Islet precursor cell (in vitro differentiated cells): ENCODE measurements at regions not wholly inside any gene's neighbourhood (a gene's known extent, or its start where the extent isn't known, plus 50 kb on each side); places are given as distances from the start of the nearest gene placed in this dataset.
A peak's percentile ranks its signal among the peaks of the same experiment; 100 is the strongest.
"Not testable (repeated sequence)": the region's sequence is repeated elsewhere in the genome, so short reads cannot be mapped to it uniquely, and the experiment has no call there.

Experiments
- DNase-seq: peaks from one replicate; pipeline ENCODE4 v3.0.0-alpha.2; 2018

DNA sequence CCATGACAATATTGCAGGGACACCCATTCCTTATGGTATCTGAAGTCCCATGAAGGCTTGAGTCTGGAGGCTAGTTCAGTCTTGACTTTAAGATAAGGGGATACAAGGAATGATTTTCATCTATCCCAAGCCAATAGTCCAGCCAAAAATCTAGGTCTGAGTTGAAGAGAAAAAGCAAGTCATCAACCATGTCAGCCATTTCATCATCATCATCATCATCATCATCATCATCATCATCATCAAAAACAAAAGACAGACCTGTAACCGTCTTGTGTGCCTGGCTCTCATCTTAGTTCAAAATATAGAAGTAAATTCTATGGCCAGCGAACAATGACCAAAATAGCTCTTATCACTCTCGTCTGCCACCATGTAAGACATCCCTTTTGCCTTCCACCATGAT lies 59.5 kb upstream of the FAM90A26 start:
- not testable (repeated sequence) for DNase-seq

DNA sequence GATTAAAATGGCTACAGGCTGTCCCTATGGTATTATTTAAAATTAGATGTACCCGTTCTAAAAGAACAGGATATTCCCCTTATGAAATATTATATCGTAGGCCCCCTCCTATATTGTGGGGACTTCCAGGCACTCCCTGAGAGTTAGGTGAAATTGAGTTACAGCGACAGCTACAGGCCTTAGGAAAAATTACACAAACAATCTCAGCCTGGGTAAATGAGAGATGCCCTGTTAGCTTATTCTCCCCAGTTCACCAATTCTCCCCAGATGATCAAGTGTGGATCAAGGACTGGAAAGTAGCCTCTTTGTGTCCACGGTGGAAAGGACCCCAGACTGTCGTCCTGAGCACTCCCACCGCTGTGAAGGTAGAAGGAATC lies 67.1 kb upstream of the FAM90A26 start:
- DNase-seq, result not testable (repeated sequence)

DNA sequence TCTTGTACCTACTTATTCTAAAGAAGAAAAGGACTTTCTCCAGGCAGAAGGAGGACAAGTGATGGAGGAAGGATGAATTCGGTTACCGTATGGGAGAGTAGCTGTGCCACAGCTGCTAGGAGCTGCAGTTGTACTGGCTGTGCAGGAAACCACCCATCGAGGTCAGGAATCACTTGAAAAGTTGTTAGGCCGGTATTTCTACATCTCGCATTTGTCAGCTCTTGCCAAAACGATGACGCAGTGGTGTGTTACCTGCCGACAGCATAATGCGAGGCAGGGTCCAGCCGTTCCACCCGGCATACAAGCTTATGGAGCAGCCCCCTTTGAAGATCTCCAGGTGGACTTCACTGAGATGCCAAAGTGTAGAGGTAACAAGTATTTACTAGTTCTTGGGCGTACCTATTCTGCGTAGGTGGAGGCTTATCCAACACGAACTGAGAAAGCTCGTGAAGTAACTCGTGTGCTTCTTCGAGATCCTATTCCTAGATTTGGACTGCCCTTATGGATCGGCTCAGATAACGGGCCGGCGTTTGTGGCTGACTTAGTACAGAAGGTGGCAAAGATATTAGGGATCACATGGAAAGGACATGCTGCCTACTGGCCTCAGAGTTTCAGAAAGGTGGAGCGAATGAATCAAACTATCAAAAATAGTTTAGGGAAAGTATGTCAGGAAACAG lies 67.6 kb upstream of the FAM90A26 start:
- not testable (repeated sequence) for DNase-seq

DNA sequence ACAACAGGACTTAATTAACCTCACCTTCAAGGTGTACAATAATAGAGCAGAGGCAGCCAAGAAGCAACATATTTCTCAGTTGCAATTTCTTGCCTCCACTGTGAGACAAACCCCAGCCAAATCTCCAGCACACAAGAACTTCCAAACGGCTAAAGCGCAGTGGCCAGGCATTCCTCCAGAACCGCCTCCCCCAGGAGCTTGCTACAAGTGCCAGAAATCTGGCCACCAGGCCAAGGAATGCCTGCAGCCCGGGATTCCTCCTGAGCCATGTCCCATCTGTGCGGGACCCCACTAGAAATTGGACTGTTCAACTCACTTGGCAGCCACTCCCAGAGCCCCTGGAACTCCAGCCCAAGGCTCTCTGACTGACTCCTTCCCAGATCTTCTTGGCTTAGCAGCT lies 73.9 kb upstream of the FAM90A26 start:
- DNase-seq, result not testable (repeated sequence)

GRCh38 chr4:9078796-9079195 lies 91.4 kb upstream of the FAM90A26 start:
- not testable (repeated sequence) for DNase-seq

GRCh38 chr4:9076974-9077373 lies 93.2 kb upstream of the FAM90A26 start:
- not testable (repeated sequence) for DNase-seq

GRCh38 chr4:9076486-9076885 lies 93.7 kb upstream of the FAM90A26 start:
- not testable (repeated sequence) for DNase-seq

- not testable (repeated sequence) for DNase-seq
These were observed 96.8 kb upstream of the FAM90A26 start for GRCh38 chr4:9073371-9073770.

- DNase-seq, result not testable (repeated sequence)
These were observed 97.5 kb upstream of the FAM90A26 start for GRCh38 chr4:9072521-9073220.

DNA sequence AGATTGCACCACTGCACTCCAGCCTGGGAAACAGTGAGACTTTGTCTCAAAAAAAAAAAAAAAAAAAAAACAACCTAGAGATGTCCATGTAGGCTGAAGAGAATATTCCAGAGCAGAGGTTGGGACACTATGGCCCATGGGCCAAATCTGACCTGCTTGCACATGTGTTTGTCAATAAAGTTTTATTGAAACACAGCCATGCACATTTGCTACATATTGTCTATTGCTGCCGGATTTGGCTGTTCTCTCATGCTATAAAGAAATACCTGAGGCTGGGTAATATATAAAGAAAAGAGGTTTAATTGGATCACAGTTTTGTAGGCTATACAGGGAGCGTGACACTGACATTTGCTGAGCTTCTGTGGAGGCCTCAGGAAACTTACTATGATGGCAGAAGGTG lies 102.3 kb upstream of the FAM90A26 start:
- DNase-seq, result not testable (repeated sequence)

DNA sequence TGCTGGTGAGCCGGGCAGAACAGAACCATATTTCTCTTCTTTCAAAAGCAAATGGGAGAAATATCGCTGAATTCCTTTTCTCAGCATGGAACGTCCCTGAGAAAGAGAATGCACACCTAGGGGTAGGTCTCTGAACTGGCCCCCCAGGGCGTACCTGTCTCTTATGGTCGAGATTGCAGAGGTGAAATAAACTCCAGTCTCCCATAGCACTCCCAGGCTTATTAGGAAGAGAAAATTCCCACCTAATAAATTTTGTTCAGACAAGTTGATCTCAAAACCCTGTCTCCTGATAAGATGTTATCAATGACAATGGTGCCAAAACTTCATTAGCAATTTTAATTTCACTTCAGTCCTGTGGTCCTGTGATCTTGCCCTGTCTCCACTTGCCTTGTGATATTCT lies 106.6 kb upstream of the FAM90A26 start:
- DNase-seq, result not testable (repeated sequence)

DNA sequence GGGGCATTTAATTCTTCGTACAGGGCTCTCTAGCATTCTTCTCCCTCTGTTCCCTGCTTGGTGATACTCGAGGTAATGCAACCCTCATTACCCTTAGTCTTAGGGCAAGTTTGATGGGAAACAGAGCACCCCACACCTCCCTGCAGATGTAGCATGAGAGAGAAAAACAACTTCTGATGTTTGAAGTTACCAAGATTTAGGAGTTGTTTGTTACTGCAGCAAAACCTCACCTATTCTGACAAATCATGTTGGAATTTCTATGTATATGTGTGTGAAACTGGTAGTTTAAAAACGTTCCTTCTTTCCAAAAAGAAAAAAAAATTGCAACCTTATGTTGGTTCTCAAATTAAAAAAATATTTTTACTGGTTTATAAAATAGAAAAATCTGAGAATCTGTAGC lies 145.3 kb upstream of the FAM90A26 start:
- not testable (repeated sequence) for DNase-seq

GRCh38 chr4:9009792-9010191 lies 138.2 kb upstream of the HMX1 start:
- DNase-seq, result not testable (repeated sequence)

GRCh38 chr4:9008407-9008806 lies 136.8 kb upstream of the HMX1 start:
- DNase-seq, result not testable (repeated sequence)

DNA sequence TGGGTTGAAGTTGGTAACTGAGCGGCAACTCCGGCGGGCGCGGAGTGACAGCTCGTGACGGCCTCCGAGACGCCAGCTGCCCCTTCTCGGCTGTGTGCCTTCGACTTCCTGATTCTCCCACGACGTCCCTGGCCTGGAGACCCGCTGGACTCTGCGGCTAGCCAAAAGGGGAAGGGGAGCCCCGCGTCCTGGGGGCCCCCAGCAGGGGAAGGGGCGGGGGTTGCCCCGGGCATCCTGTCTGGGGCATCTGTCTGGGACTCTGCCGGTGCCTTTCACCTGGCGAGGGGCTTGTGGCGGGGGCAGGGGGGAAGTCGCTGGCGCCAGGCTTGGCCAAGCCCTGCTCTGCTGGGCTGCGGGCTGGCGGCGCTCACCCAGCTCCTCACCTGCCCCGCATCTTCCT lies 129.5 kb upstream of the HMX1 start:
- DNase-seq, result not testable (repeated sequence)

DNA sequence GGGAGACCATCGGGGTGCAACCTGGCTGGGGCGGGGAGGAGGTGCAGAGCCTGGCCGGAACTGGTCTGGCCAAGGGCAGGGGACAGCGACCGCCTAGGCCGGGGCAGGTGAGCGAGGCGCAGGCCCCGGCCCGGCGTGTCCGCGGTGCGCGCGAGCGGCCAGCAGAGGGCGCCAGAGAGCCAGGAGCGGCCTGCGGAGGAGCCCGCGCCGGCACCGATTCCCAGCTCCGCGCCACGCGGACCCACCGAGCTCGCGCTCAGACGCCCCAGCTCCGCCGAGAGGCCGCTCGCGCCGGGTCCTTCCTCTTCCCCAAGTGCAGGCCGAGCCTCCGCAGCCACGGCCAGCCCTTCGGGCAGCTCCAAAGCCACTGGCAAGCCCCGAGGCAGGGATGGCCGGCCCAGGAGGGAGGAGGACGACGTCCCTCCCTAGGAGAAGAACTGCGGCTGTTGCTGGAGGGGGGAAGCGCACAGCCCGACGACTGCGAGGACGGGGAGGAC lies 128.9 kb upstream of the HMX1 start:
- DNase-seq, result peak; percentile 64

DNA sequence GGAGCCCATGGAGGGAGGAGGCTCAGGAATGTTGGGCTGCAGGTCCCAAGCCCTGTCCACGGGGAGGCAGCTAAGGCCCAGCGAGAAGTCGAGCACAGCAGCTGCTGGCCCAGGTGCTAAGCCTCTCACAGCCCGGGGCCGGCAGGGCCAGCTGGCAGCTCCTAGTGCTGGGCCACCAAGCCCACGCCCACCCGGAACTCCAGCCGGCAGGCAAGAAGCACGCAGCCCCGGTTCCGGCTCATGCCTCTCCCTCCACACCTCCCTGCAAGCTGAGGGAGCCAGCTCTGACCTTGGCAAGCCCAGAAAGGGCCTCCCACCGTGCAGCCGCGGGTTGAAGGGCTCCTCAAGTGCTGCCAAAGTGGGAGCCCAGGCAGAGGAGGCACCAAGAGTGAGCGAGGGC lies 121.3 kb upstream of the HMX1 start:
- DNase-seq, result not testable (repeated sequence)

GRCh38 chr4:8991449-8991848 lies 119.8 kb upstream of the HMX1 start:
- not testable (repeated sequence) for DNase-seq

DNA sequence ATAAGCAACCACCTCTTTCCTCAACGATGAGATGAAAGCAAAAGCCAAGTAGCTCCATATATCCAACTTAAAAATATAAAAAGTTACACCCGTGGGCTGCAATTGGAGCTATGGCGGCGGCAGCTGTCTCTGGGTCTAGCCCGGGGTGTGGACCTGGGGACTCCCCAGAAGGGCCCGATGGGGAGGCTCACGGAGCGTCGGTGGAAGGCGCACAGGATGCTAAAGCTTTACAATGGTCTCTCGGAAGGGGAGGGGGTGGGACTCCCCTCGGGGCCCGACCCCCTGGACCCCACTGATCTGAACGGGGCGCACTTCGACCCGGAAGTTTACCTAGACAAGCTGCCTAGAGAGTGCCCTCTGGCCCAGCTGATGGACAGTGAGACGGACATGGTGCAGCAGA lies 118.7 kb upstream of the HMX1 start:
- DNase-seq, result not testable (repeated sequence)

DNA sequence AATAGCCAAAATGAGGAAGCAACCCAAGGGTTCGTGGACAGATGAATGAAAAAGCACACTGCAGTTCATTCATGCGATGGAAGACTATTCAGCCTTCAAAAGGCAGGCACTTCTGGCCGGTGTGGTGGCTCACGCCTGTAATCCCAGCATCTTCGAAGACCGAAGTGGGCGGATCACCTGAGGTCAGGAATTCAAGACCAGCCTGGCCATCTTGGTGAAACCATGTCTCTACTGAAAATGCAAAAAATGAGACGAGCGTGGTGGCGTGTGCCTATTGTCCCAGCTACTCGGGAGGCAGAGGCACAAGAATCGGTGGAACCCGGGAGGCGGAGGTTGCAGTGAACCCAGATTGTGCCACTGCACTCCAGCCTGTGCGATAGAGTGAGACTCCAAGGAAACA lies 114.1 kb upstream of the HMX1 start:
- not testable (repeated sequence) for DNase-seq

- not testable (repeated sequence) for DNase-seq
These were observed 113.0 kb upstream of the HMX1 start for GRCh38 chr4:8984641-8985040.

- not testable (repeated sequence) for DNase-seq
These were observed 112.3 kb upstream of the HMX1 start for GRCh38 chr4:8983921-8984320.

- DNase-seq, result not testable (repeated sequence)
These were observed 105.0 kb upstream of the HMX1 start for GRCh38 chr4:8976466-8977128.

DNA sequence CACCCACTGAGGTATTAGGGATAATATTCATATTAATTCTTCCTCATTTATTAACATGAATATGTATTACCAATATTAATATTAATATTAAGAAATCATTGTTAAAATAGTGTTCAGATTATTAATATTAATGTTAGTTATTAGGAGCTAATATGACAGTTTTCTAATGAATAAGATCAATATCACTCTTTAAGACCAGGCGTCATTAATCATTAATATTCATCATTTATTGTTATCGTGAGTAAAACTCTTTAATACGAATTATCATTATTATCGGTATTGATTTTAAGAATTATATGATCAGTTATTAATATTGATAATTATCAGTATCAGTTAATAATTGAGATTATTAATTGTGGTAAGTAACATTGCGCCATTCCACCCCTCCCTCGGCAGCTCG lies 101.0 kb upstream of the HMX1 start:
- DNase-seq, result not testable (repeated sequence)
